IMR-90 (cell line): ENCODE measurements at regions not wholly inside any gene's neighbourhood (a gene's known extent, or its start where the extent isn't known, plus 50 kb on each side); places are given as distances from the start of the nearest gene placed in this dataset.
"Not testable (repeated sequence)": the region's sequence is repeated elsewhere in the genome, so short reads cannot be mapped to it uniquely, and the experiment has no call there.

Source experiments
- ATAC-seq: fragments of 200-7000 bp; cut with Tn5 transposase; 2 replicates; pipeline ENCODE4 v1.9.1; 2020; ENCODE audit warnings: low read depth, mild to moderate bottlenecking, moderate library complexity
- BruUV-seq: library from RNA; stranded (reverse); fragments of 400-500 nt; replicated peaks from 2 replicates; lab custom pipeline; 2021; lab: Mats Ljungman, UMichigan
- CTCF ChIA-PET: fragments of 300-600 bp; formaldehyde crosslinking; extraction: SDS; loops from one replicate; lab custom pipeline; 2021; ENCODE audit warnings: antibody characterized with exemption; lab: Yijun Ruan, JAX
- POLR2A ChIA-PET: fragments of 300-600 bp; sonication (Branson Sonifier 250); formaldehyde crosslinking; loops from one replicate; lab custom pipeline; 2022; ENCODE audit warnings: antibody characterized with exemption; ENCODE audit not compliant: unreplicated experiment; lab: Charles Lee
- DNase-seq: peaks from one replicate; pipeline ENCODE4 v3.0.0; 2013
- H2AFZ ChIP-seq: replicated peaks from 2 replicates; pipeline ENCODE3; 2013; ENCODE audit warnings: low read length, mild to moderate bottlenecking; ENCODE audit not compliant: poor library complexity
- H2AK5ac ChIP-seq: 2 replicates; pipeline ENCODE4 v1.6.1; 2013; ENCODE audit warnings: low read depth, low read length, inconsistent platforms
- H2AK9ac ChIP-seq: replicated peaks from 2 replicates; pipeline ENCODE3; 2013; ENCODE audit warnings: mild to moderate bottlenecking, low read depth, low read length, moderate library complexity; ENCODE audit not compliant: poor library complexity
- H2BK120ac ChIP-seq: 2 replicates; pipeline ENCODE4 v1.6.1; 2013; ENCODE audit warnings: low read depth, low read length, inconsistent platforms
- H2BK15ac ChIP-seq: 3 replicates; pipeline ENCODE4 v1.6.1; 2013; ENCODE audit warnings: low read depth, low read length, inconsistent platforms
- H2BK20ac ChIP-seq: 2 replicates; pipeline ENCODE4 v1.6.1; 2013; ENCODE audit warnings: low read depth, mild to moderate bottlenecking, inconsistent platforms, low read length, moderate library complexity
- H2BK5ac ChIP-seq: 2 replicates; pipeline ENCODE4 v1.6.1; 2013; ENCODE audit warnings: mild to moderate bottlenecking, low read depth, low read length, inconsistent platforms; ENCODE audit not compliant: poor library complexity, severe bottlenecking
- H3K14ac ChIP-seq: replicated peaks from 2 replicates; pipeline ENCODE4 v1.6.1; 2013; ENCODE audit warnings: low read depth, low read length, inconsistent platforms
- H3K18ac ChIP-seq: 2 replicates; pipeline ENCODE4 v1.6.1; 2013; ENCODE audit warnings: low read depth, low read length, control low read depth
- H3K23ac ChIP-seq: 2 replicates; pipeline ENCODE4 v1.6.1; 2013; ENCODE audit warnings: low read depth, low read length, inconsistent platforms
- H3K27ac ChIP-seq: 2 replicates; pipeline ENCODE4 v1.5.1; 2013; ENCODE audit warnings: mild to moderate bottlenecking, control low read depth, low read length; ENCODE audit not compliant: insufficient read depth
- H3K27me3 ChIP-seq: 2 replicates; pipeline ENCODE4 v1.6.1; 2013; ENCODE audit warnings: low read length; ENCODE audit not compliant: control insufficient read depth, insufficient read depth
- H3K36me3 ChIP-seq: 2 replicates; pipeline ENCODE4 v1.6.1; 2013; ENCODE audit warnings: low read length, mixed read lengths; ENCODE audit not compliant: control insufficient read depth, insufficient read depth
- H3K4ac ChIP-seq: 2 replicates; pipeline ENCODE4 v1.6.1; 2013; ENCODE audit warnings: low read depth, low read length, inconsistent platforms
- H3K4me1 ChIP-seq: 2 replicates; pipeline ENCODE4 v1.6.1; 2013; ENCODE audit warnings: low read length, mixed read lengths; ENCODE audit not compliant: control insufficient read depth, insufficient read depth
- H3K4me2 ChIP-seq: 2 replicates; pipeline ENCODE4 v1.6.1; 2013; ENCODE audit warnings: low read depth, mild to moderate bottlenecking, control low read depth, low read length, moderate library complexity
- H3K4me3 ChIP-seq: 2 replicates; pipeline ENCODE4 v1.5.1; 2013; ENCODE audit warnings: low read depth, mild to moderate bottlenecking, control low read depth, low read length, moderate library complexity; ENCODE audit not compliant: insufficient read depth
- H3K56ac ChIP-seq: 2 replicates; pipeline ENCODE4 v1.6.1; 2013; ENCODE audit warnings: low read length, inconsistent platforms; ENCODE audit not compliant: insufficient read depth; ENCODE audit errors: extremely low read depth
- H3K79me1 ChIP-seq, 2 experiments: 2 replicates each; pipeline ENCODE4 v1.6.1; 2013; ENCODE audit warnings: low read length in 2 of 2, inconsistent platforms in 1 of 2, low read depth in 1 of 2
- H3K9ac ChIP-seq: 2 replicates; pipeline ENCODE4 v1.6.1; 2013; ENCODE audit warnings: low read depth, low read length, control low read depth
- H3K9me1 ChIP-seq: 2 replicates; pipeline ENCODE4 v1.6.1; 2013; ENCODE audit warnings: low read length, inconsistent platforms; ENCODE audit not compliant: insufficient read depth
- H3K9me3 ChIP-seq: 2 replicates; pipeline ENCODE4 v1.6.1; 2013; ENCODE audit warnings: low read length; ENCODE audit not compliant: control insufficient read depth, insufficient read depth
- H4K20me1 ChIP-seq: 2 replicates; pipeline ENCODE4 v1.6.1; 2013; ENCODE audit warnings: low read length, inconsistent platforms; ENCODE audit not compliant: insufficient read depth
- H4K5ac ChIP-seq: 2 replicates; pipeline ENCODE4 v1.6.1; 2013; ENCODE audit warnings: mild to moderate bottlenecking, low read depth, low read length, control low read depth
- H4K8ac ChIP-seq, 2 experiments: 2 replicates each; pipeline ENCODE4 v1.6.1; 2013; ENCODE audit warnings: low read depth in 2 of 2, low read length in 2 of 2, control low read depth in 1 of 2, inconsistent platforms in 1 of 2
- H4K91ac ChIP-seq: 2 replicates; pipeline ENCODE4 v1.6.1; 2013; ENCODE audit warnings: low read depth, low read length, inconsistent platforms; ENCODE audit not compliant: insufficient read depth
- WGBS, 2 experiments: methylation state at CpG; one replicate each; pipeline versions ENCODE4 v1.1.5 to v1.1.7; 2013; ENCODE audit warnings: missing lambda C conversion rate in 2 of 2; ENCODE audit not compliant: insufficient read length in 1 of 2; ENCODE audit errors: extremely low coverage in 2 of 2; 5-methylcytosine and 5-hydroxymethylcytosine counted together
- dilution Hi-C: fragments of 300-500 bp; cut with HindIII; formaldehyde crosslinking; loops from one replicate; pipeline ENCODE4 v1.14.3; 2018; ENCODE audit warnings: low sequenced_read_pairs; ENCODE audit not compliant: unreplicated experiment
- in situ Hi-C: fragments of 300-500 bp; cut with MboI; formaldehyde crosslinking; loops from 3 replicates; pipeline ENCODE4 v1.14.3; 2019; ENCODE audit warnings: low sequenced_read_pairs, inconsistent platforms, mixed read lengths
- intact Hi-C: fragments of 100-400 bp; cut with micrococcal nuclease; formaldehyde crosslinking; loops from 2 replicates; pipeline ENCODE4 v1.10.0; 2022

DNA sequence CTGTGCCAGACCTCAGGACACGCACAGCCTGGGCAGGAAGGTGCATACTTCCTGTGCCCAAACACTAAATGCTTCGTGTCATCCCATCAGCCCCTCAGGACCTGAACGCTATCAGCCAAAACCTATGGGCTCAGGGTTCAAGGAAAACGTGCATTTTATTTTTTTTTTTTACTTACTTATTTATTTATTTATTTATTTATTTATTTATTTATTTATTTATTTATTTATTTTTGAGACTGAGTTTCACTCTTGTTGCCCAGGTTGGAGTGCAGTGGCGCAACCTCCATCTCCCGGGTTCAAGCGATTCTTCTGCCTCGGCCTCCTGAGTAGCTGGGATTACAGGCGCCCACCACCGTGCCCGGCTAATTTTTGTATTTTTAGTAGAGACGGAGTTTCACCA is 127.8 kb downstream of the RCHY1 start:
- POLR2A ChIA-PET = interaction anchor here (0.7 kb wide), 1 partner anchor 27 kb away, joined by 4 read pairs; no protein-coding TSS in a partner anchor
- in situ Hi-C loops, H2BK120ac ChIP-seq, DNase-seq, H3K14ac ChIP-seq, H3K9me3 ChIP-seq, H3K79me1 ChIP-seq, H2BK5ac ChIP-seq, dilution Hi-C loops, H2AFZ ChIP-seq, H4K91ac ChIP-seq, intact Hi-C loops, H2AK9ac ChIP-seq, H3K56ac ChIP-seq, H2AK5ac ChIP-seq, ATAC-seq, H3K9me1 ChIP-seq, BruUV-seq, H3K27ac ChIP-seq, H3K4me3 ChIP-seq, H3K18ac ChIP-seq, H3K27me3 ChIP-seq, CTCF ChIA-PET, H3K36me3 ChIP-seq, H4K5ac ChIP-seq, H4K20me1 ChIP-seq, H4K8ac ChIP-seq, H2BK20ac ChIP-seq, H3K9ac ChIP-seq, H2BK15ac ChIP-seq, H3K4me2 ChIP-seq, H3K23ac ChIP-seq, H3K4me1 ChIP-seq, H3K4ac ChIP-seq: not testable (repeated sequence)
- no CpG with 5 or more reads among the region's 12 CpGs for WGBS, 2 experiments
